Fibroblast of peridontal ligament (primary cell): ENCODE measurements at regions not wholly inside any gene's neighbourhood (a gene's known extent, or its start where the extent isn't known, plus 50 kb on each side); places are given as distances from the start of the nearest gene placed in this dataset.

Experiments used
- DNase-seq: peaks from one replicate; pipeline ENCODE4 v3.0.0-alpha.2; 2010; ENCODE audit errors: extremely low read depth

DNA sequence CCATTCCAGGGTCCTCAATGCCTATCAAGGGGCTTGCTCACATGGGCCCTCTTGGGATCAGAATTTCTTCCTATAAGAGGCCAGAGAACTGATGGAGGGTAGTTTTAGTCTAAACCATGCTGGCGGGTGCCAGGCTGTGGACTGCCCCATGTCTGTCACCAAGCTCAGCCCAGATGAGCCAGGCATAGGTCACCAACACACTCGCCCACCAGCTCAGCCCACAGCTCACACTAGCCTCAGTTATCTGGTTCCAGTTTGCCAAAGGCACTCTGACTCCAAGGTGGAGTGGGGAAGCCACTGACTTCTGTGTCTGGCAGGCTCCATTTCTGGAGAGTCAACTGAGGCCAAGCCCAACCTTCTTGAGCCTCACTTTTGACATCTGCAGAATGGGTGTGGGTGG, 50.7 kb upstream of the INSYN1 start:
- no peak for DNase-seq

DNA sequence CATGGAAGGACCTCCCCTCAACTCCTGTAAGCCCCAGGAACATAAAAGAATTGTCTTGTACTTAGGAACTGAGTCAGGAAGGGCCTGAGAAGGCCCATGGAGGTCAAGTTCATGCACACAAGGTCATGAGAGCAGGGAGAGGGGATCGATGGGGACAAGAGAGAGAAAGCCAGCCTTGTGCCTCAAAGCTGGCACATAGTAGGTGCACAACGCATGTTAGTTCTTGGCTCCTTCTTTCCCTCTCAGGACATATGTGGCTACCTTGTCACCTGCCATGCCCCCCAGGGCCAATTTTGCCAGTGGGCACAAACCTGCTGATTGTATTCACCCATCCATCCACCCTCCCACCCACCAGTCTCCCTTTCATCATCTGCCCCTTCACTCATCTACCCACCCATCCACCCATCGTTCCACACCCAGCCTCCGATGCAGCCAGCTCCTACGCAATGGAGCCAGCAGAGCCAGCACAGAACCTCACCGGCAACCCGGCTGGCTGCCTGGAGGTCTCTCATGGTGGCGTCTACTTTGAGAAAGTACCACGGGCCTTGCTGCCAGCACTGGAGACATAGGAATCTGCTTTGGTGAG, 52.4 kb upstream of the INSYN1 start:
- DNase-seq, result no peak

DNA sequence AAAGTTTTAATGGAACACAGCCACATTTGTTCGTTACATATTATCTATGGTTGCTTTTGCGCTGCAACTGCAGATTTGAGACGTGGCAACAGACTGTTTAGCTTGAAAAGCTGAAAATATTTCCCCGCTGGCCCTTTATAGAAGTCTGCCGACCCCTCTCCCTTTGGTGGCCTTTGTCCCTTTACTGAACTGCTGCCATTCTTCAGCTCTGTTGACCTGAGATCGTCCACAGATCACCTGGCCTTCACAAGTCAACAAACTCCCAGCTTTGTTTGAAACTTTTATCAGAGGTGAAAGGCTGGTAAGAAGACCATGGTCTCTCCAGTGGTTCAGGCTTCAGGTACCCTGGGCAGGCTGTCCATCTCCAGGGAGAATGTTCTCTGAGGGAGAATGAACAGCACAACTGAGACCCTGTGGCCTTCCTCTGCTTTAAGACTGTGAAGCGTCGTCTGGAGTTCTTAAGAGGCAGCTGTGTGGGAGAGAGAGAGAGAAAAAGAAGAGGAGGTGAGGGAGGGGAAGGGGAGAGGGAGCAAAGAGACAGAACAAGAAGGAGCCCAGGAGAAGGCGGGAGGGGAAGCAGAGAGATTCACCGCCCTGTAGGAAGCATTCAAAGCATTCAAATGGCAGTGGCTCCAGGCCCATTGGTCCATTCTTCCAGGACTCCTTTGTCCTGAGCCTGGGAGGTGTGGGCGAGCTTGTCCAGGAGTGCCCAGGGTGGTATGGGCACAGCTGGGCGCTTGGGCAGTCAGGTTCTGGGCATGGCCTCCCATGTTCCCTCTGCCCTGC, 53.7 kb upstream of the INSYN1 start:
- no peak for DNase-seq

DNA sequence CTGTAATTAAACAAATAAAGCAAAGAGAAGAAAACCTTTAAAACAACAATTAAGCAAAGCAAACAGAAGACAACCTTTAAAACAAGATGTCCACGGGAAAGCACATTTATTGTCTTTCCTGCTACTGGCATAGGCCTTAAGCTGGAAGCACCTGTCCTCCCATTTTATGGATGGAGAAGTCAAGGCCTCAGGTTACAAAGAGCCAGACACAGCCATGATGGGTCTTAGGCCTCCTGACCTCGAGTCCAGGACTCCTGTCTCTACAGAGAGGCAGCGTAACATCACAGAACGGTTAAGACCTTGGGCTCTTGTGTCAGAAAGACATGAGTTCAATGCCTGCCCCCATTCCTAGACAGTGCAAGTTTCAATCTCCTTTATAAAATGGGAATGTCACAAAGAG, 54.7 kb upstream of the INSYN1 start:
- DNase-seq, result no peak

DNA sequence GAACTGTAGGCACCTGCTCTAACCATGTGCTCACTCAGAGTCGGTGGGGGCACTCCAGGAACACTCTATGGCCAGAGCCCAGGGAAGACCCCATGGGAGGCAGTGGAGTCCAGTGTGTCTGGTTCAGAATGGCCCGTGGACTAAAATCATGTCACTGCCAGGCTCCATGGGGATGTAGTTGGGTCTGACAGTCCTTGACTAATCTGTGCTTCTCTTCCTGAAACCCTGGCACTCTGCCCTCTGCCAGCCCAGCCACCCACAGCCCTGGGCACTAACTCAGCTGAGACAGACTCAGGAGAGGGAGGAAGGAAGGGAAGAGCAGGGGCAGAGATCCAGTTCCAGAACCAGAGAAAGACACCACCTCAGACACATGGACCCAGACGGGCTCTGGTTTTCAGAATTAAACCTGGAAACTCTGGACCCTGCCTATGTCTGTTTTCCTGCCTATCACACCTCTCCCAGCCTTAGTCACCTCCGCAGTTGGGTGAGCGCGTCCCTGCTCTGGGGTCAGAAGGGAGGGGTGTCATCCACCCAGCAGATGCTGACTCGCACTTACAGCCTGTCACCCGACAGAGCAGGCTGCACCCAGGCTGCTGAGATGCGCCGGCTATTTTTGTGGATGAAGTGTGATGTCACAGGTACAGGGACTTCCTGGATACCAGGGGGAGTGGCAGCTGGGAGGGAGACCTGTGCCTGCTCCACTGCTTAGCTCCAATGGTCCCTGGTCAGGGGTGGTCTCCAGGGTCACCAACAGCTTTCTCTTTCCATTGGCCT, 56.8 kb upstream of the INSYN1 start:
- DNase-seq, result no peak

DNA sequence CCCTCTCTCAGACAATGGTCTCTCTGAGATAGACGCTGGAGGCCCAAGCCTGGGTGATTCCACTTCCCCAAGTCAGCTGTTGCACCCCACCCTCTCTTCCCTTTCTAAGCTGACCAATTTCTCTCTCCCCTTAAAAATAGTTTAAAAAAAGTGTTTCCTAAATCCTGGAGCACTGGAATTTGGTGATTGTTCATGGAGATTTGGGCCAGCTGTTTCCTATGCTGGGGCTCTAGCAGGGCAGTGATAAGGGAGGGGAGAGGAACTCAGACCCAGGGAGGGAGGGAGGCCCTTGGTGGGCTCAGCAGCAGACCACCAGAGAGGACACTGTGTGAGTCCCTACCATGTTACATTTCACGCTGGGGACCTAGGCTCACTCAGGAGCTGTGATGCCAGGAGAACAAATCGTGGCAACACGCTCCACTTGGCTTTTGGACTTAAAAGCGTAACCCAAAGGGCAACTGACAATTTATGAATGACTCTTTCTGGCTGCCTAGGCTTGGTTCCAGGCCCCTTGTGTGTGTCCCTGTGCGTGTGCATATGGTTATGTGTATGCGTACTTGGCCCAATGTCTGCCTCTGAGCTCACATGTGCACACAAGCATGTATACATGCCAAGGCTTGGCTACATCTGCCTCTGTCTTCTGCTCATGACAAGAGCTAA, 59.8 kb upstream of the INSYN1 start:
- DNase-seq, result no peak

DNA sequence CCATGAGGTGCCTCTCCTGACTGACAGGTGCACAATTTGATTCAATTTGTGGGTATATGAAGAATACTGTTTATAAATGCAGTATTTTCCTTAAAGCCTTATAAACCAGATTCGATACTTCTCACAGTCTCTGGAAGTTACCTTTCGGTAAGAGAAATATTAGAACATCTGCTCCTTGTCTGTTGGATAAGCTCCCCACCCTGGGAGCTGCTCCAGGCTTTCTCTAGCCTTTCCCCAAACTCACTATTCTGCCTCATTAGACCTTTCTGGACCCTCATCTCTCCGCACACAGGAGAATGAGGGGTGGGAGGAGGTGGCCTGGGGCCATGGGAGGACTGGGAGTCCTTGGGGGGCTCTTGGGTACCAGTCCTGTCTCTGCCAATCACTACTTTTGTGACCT, 59.8 kb upstream of the TBC1D21 start:
- DNase-seq, result no peak

DNA sequence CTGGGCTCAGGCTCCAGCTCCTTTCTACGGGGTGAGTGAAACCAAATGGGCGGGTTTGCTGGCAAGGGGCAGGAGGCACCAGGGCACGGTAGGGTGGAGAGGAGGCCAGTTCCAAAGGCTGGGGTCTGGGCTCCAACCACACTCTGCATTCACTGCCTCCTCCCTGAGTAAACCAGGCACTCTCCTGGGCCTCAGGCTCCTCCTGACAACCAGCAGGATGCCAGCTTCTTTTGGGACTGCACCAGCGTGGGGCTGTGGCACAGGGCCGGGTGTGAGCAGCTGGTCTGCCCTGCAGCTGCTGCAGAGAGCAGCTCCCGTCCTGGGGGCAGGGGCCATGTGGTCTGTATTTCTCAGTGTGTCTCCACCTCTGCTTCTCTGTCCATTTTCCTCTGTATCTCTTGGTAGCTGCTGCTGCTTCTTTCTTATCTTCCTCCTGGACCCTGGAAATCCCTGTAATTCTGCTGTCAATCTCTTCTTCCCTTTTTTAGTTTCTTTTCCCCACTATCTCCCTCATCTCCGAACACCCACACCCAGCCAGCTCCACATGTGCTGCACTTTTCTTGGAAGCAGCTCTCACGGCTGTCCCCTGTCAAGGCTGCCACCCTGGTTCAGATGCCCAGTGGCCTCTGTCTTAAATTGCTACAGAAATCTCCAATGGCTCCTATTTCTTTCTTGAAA, 54.9 kb upstream of the TBC1D21 start:
- no peak for DNase-seq

DNA sequence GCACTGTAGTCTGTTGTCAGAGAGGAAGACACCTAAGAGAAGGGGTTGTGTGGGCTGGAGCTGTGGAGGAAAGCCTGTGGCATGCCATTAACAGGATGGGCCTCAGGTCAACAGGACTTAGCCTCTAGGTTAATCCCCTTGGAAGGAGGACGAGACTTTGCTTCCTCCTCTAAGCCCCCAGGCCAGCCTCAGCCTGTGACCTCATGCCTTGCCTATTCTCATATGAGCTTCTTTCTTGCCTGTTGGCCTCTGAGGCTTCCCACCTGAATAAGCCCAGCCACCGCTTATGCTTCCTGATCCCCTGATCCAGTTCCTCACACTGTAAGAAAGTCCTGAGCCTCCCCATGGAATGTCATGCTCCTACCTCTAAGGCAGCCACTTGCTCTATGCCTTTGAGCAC, 52.2 kb upstream of the TBC1D21 start:
- DNase-seq, result no peak

DNA sequence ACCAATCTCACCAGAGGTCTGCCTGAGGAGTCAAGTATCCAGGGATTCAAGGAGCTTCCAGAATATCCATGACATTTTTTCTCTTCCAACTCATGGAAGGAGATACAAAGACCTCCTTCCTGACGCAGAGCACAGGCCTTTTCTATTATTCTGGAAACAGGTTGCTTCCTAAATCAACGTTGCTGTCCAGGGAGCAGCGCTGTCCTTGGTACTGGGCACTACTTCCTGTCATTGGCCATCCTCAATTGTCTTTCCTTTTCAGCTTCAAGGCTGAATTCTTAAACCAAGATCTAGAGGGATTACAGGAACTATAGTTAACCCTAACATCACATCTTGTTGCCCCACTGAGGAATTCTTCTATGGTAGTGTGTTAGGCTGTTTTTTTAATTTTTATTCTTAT, 50.4 kb upstream of the TBC1D21 start:
- peak; percentile 27 for DNase-seq
